DMS114 treated with DMSO at 0.1 percent for 48 hours (cell line): ENCODE measurements at regions not wholly inside any gene's neighbourhood (a gene's known extent, or its start where the extent isn't known, plus 50 kb on each side); places are given as distances from the start of the nearest gene placed in this dataset.

Source experiments
- DNase-seq: peaks from one replicate; lab custom pipeline; 2025; ENCODE audit not compliant: unreplicated experiment; lab: John Stamatoyannopoulos, UW

DNA sequence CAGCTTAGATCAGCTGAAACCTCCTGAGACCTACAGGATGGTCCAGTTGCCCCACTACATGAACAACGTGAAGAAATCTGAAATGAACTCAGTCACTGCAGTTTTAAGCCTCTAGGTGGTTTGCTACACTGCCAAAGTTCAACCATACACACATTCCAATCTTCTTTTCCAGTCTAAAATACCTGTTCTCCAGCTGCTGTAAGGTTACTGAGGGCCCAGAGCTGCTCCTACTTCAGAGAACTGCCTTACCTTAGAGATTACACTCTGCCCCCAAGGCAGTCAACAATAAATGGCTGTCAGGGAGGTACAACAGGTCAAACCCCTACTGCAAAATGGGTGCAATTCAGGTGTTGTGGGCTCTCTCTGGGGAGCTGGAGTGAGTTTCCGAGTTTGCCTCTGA lies 154.1 kb upstream of the MIR17HG start:
- DNase-seq: no peak

- no peak for DNase-seq
Observed at GRCh38 chr13:91195789-91196188, 151.7 kb upstream of the MIR17HG start.

GRCh38 chr13:91196958-91197357 lies 150.5 kb upstream of the MIR17HG start:
- DNase-seq: no peak

DNA sequence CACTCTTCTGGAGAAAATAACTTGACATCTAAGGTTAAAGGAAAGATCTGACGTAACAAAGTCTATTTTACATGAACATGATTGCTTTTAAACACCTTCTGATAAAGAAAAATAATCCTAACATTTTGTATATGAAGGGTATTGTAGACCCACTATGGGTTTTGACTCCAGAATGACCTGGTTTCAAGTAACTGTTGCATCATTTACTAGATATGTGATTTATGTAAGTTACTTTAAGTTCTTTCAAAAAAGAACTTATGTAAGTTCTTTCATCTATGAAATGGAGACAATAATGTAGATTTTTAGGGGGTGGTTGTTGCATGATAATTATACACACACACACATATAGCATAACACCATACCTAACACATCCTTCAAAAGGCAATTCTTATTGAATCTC lies 147.6 kb upstream of the MIR17HG start:
- no peak for DNase-seq

DNA sequence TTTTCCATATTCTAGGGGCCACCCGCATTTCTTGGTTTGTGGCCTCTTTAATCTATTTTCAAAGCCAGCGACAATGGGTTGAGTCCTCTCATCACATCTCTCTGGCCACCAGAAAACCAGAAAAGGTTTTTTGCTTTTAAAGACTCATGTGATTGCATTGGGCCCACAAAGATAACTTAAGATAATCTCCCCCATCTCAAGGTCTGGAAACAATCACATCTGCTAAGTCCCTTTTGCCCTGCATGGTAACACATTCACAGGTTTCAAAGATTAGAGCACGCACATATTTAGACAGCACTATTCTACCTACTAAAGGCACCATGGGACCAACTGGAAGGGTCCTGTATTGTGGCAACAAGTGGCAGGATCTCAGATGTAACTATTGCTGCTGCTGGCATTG lies 147.0 kb upstream of the MIR17HG start:
- DNase-seq: no peak

GRCh38 chr13:91203430-91203829 lies 144.1 kb upstream of the MIR17HG start:
- DNase-seq: no peak

- no peak for DNase-seq
Observed at GRCh38 chr13:91207261-91207660, 140.2 kb upstream of the MIR17HG start.

GRCh38 chr13:91211510-91211909 lies 136.0 kb upstream of the MIR17HG start:
- DNase-seq: no peak

- no peak for DNase-seq
Observed at GRCh38 chr13:91212231-91212630, 135.3 kb upstream of the MIR17HG start.

GRCh38 chr13:91214031-91214430 lies 133.5 kb upstream of the MIR17HG start:
- DNase-seq: no peak

GRCh38 chr13:91216928-91217700 lies 130.4 kb upstream of the MIR17HG start:
- DNase-seq: no peak

GRCh38 chr13:91219201-91219600 lies 128.3 kb upstream of the MIR17HG start:
- DNase-seq: no peak

GRCh38 chr13:91220872-91221271 lies 126.6 kb upstream of the MIR17HG start:
- no peak for DNase-seq

DNA sequence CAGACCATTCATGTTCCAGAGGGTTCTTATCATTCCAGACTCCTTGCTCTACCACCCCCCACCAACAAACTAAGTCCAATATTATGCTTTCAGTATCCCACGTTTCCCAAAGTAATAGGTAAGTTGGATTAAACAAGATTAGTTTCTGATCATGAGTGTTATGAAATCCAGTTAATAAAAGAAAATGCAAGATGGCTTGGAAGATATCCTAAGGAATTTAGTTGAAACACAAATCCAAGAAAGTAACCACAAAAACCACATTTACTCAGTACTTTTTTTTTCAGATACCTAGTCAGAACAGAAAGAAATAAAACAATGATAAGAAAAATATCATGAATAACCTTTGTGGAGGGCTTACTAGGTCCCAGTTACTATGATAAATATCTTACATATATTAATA lies 119.4 kb upstream of the MIR17HG start:
- no peak for DNase-seq

- DNase-seq: no peak
Observed at GRCh38 chr13:91228940-91229339, 118.5 kb upstream of the MIR17HG start.

DNA sequence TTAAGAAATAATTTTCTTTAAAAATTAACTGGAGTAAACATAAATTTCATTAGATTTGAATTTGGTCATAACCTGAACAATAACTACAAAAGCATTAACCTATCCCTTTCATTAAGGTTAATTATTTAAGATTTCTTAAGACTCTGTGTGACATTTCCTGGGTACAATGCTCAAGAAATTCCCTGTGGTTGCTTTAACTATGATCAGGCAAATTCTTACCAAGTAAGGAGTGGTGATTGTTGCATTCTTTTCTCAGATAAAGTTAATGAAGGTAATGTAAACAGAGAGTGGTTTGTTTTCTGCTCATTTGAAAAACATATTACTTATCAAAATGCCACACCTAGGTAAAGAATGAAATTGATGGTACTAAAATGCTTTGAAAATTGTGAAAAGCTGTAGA lies 114.8 kb upstream of the MIR17HG start:
- DNase-seq: no peak

- no peak for DNase-seq
Observed at GRCh38 chr13:91233291-91233690, 114.2 kb upstream of the MIR17HG start.

DNA sequence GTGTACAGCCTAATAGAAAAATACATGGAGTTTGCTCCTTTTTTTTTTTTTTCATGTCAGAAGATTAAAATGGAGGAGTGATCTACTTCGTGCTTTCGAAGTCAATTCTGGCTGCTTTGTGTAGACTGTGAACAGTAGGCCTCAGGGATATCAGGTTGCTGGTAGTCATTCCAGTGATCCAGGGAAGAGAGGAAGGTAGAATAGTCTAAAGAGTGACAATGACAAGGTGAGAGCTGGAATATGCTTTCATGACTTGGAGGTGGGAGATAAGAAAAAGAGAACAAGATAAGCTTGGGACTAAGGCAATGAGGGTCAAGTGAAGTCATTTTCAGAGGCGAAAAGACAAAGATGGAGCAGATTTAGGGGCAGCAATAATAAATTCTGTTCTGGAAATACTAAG lies 111.3 kb upstream of the MIR17HG start:
- no peak for DNase-seq

DNA sequence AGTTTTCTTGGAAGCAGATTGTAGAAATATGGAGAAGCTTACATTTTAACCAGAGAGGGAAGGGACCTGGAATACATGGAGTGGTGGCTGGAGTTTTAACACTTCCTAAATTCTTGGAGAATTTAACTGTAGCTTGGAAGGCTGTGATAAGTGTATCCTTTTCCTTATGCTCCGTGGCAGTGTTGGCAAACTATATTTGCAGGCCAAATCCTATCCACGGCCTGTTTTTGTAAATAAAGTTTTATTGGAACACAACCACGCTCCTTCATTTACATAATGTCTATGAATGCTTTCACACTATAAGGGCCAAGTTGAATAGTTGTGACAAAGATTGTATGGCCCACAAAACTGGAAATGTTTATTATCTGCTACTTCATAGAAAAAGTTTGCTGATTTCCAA lies 110.6 kb upstream of the MIR17HG start:
- no peak for DNase-seq

GRCh38 chr13:91238036-91238435 lies 109.5 kb upstream of the MIR17HG start:
- DNase-seq: no peak

- no peak for DNase-seq
Observed at GRCh38 chr13:91240341-91240740, 107.1 kb upstream of the MIR17HG start.

DNA sequence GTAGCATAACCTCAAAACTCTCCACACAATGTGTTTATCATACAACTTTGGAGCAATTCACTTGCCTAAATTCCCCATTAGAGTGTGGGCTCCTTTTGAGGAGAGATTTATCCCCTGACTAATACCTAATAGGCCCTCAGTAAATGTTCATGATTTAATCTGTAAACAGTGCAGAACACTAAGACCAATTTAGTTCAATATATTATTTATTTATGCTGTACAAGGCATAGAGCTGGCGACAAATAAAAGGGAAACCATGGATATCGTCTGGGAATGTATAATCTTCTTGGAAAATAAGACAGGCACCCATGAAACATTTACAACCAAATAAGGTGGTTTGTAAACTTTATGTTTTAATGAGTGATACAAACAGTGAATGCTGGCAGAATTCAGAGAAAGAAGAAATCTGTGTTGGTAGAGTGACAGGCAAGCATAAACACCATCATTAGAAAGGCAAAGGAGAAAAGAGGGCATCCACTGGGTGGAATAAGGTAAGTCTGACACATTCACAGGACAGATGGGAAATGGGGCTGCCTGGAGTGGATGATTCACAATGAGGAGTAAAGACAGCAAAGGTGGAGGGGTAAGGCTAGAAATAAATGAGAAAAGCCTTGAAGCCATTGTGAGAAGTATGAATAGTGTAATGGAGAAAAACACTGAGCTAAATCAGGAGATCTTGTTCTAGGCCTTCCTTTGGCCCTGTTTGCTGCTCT lies 106.1 kb upstream of the MIR17HG start:
- no peak for DNase-seq

DNA sequence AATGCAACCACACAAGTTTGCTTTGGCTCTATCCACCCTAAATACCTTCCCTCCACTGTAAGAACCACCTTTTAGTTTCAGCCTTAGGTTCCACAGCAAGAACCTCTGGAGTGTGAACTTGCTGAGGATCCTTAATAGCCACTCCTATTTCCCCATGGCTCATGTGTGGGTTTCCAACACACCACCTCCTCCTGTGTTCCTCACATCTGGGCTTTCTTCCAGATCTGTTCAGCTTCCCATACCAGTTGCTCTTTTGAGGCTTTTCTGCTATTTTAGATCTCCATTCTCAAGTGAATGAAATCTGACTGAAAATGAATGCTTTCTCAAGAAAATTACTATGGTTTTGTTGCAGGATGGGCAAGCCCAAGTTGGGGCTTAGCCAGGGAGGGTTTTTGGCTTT lies 104.8 kb upstream of the MIR17HG start:
- DNase-seq: no peak
